SK-MEL-5 (cell line): ENCODE measurements at regions not wholly inside any gene's neighbourhood (a gene's known extent, or its start where the extent isn't known, plus 50 kb on each side); places are given as distances from the start of the nearest gene placed in this dataset.
"Not testable (repeated sequence)": the region's sequence is repeated elsewhere in the genome, so short reads cannot be mapped to it uniquely, and the experiment has no call there.

Experiments used
- DNase-seq: peaks from one replicate; pipeline ENCODE4 v3.0.0-alpha.2; 2016; ENCODE audit warnings: low read depth, low spot score
- in situ Hi-C: cut with HindIII; loops from 2 replicates; pipeline ENCODE4 v1.10.0; 2016; ENCODE audit warnings: low sequenced_read_pairs, high pct_unique_total_duplicates, low pct_unique_long_range_greater_than_20kb

- in situ Hi-C loops, result no loop called here
- no peak for DNase-seq
Observed at GRCh38 chr1:184866586-184866985, 107.7 kb downstream of the NIBAN1 start.

DNA sequence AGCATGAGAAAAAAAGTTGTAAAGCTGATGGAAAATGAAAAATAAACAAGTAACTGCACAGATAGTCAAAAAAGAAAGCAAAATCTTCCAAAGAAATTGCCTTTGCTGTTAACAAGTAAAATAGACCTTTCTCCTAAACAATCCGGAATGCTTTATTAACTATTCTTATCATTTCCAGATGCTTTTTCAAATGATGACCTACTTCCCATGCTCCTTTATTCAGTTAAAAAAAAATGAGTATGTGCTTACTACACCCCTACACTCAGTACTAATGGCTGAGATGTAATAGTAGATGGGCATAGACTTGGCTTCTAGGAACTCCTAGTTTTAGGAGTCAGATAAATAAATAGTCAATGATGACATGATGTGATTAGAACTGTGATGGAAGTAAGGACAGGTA is 108.5 kb downstream of the NIBAN1 start:
- in situ Hi-C loops, result no loop called here
- no peak for DNase-seq

DNA sequence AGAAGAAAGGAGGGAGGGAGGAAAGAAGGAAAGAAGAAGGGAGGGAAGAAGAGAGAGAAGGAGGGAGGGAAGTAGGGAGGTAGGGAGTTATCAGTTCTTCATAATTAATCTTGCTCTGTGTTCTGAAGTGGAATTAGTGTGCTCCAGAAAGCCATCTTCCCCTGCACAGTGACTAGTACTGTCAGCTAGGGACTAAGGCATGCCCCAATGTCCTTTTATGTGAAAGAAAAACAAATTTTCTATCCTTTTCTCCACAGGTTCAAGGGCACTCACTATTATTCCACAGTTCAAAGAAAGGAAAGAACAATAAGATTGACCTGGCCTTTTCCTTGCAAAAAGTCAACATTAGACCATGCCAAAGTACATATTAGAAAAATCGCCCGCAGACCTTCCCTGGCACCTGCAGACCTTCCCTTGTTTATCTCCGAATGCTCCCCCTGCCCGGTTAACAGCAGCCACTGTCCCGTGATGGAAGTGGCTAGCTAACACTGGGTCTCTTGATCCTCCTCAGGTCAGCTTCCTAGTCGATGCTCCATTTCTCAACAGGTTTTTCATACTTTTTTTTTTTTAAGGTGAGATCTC is 107.2 kb upstream of the EDEM3 start:
- in situ Hi-C loops, result no loop called here
- DNase-seq, result no peak

DNA sequence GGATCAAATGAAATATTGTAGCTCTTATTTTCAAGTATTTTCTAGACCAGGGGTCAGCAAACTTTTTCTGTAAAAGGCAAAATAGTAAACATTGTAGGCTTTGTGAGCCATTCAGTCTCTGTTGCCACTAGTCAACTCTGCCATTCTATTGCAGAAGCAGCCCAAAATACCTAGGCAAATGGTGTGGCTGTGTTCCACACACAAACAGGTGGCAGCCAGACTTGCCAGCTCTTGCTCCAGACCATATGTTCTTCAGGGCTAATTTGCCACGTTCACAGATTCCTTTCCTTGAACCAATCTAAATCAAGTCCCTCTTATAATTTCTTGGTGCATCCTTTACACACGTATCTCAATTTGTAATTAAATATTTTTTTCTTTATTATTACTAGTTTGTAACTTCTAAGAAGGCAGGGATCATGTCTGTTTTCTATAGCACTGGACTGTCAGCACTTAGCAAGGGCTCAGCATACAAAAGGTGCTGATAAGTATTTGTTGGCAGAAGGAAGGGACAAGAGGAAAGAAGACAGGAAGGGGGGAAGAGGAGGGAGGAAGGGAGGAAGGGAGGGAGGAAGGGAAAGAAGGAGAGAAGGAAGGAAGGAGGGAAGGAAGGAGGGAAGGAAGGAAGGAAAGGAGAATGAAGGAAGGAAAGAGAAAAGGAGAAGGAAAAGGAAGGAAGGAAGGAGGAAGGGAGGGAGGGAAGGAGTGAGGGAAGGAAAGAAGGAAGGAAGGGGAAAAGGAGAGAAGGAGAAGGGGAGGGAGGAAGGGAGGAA is 106.5 kb upstream of the EDEM3 start:
- in situ Hi-C loops, result no loop called here

GRCh38 chr1:184860535-184860934 is 105.9 kb upstream of the EDEM3 start:
- DNase-seq, result no peak
- in situ Hi-C loops, result no loop called here

More for the DNA sequence above, 106.5 kb upstream of the EDEM3 start:
- DNase-seq, result no peak

GRCh38 chr1:184859381-184860105 is 104.9 kb upstream of the EDEM3 start:
- no peak for DNase-seq
- in situ Hi-C loops, result no loop called here

DNA sequence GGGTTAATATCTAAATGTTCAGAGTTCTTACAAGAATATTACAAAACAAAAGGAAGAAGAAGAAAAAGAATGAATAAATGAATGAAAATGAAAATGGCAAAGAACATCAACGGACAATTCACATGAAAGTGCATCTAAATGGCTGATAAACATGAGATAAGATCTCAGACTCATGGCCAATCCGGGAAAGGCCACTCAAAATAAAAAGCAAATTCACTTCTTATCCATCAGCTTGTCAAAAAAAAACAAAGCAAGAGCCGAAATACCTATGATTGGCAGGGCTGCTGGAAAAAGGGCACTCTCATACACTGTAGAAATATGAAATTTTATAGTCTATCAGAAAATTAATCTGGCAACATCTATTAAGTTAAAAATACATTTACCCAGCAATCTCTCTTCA is 103.6 kb upstream of the EDEM3 start:
- DNase-seq, result no peak
- in situ Hi-C loops, result no loop called here

DNA sequence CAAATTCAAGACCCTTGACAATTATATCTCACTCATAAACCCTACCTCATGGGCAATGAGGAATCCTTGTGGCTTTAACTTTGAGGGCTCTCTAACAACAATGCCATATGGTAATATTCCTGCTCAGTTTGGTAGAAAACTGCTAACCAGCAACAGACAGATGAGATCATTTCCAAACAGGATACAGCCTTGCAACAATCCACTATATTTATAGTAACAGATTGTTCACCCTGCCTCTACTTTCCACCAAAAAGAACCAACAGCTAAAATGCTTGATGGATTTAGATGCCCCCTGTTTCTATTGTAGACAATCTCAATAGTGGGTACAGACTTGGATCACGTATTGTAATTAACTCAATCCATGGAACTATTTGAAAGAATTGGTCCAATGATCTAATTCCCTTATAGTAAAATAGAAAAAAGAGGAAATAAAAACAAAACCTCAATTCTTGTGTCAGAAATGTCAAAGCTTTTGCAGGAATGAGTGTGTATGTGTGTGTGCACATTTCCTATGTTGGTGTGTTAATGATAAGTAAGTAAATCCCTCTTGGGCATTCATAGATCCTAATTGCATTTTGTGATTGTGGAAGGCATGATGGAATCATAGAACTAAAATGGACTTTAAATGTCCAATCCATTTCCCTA is 100.0 kb upstream of the EDEM3 start:
- DNase-seq, result no peak
- in situ Hi-C loops, result no loop called here

GRCh38 chr1:184854036-184854435 is 99.4 kb upstream of the EDEM3 start:
- no peak for DNase-seq
- in situ Hi-C loops, result no loop called here

GRCh38 chr1:184851822-184852746 is 97.4 kb upstream of the EDEM3 start:
- DNase-seq, result no peak
- in situ Hi-C loops, result no loop called here

- no peak for DNase-seq
- in situ Hi-C loops, result no loop called here
Observed at GRCh38 chr1:184843732-184844495, 89.3 kb upstream of the EDEM3 start.

DNA sequence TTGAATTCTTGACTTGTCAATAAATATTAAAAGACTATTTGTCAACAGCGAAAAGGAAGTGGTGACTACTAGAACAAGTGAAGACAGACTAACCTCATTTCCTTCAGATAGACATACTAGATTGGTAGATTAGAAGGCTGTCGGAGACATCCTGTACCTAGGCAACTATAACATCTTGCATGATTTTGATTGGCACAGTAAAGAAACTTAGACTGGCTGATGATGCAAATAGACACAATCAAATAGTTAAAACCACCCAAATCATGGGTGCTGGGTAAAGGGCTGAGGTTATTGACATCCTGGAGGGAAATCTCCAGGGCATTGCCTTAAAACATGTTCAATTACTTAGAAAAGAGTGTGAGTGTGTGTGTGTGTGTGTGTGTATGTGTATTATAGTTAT is 85.9 kb upstream of the EDEM3 start:
- in situ Hi-C loops, result no loop called here
- no peak for DNase-seq

DNA sequence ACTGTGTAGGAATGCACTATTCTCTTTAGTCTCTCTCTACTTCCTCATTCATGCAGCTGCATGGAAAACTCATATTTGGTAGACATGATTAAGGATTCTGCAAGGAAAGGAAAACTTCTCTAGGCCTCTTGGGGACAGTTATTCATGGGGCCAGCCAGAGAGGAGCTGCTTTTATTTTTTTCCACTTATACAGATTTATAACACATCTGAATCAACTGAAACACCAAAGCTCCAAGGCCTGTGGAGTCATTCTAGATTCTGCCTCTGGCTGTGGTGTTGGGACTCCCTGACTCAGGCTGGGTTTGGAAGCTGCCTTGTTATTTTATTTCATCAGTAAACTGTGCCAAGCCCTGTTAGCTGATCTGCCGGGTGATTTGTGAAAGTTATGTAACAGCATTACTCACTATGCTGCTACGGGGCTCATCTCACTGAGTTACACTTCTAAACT is 83.9 kb upstream of the EDEM3 start:
- DNase-seq, result no peak
- in situ Hi-C loops, result no loop called here

DNA sequence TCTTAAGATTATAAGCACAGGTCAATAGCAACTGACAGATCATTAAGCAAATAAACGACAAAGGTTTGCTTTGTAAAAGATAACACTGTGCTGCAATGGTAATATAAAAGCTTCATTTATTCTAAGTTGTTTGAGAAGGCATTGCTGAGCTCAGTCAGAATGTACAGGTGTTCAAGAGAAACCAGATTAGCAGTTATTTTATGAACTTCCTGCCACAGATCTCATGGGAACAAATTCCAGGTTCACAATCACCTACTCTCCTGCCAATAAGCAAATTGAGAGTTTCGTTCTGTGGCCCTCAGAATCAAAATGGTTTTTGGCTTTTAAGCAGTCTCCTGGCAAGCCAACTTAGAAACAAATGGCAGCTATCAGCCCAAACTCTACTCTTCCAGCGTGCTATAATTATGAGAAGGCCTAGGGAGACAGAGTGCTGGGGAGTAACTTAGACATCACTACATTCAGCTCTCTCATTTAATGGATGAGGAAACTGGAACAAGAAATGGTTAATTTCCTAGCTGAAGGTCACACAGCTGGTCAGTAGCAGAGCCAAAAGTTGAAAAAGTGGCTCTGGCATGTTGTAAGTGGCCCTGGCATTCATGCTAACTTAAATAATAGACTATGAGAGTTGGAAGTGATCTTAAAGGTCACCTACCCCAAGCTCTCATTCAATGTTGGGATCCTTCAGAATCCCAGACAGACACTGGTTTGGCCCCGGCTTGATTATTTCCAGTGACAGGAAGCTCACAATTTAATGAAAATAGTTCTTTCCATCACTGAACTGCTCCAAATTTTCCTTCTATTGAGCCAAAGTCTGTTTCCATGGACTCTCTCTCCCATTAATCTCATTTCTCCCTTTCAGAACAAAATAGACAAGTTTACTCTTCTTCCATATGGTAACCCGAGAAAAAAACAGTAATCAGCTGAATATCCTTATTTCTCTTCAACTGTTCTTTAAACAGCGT is 82.6 kb upstream of the EDEM3 start:
- DNase-seq, result no peak
- in situ Hi-C loops, result no loop called here

DNA sequence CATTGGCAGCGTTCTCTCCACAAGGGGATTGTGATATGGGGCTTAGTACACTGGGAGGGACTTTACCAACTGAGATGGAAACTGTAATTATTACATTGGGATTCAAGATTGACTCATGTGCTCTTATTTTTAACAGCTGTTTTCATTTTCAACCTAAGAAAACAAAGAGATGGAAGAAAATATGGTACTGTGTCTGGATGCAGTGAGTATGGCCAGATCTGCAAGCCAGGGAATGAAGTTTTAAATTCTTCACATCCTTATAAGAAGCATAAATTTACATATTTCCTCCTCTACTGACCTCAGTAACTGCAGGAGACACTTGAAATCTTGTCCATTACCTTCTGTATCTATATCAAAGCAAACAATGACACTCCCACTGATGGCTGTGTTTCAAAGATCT is 81.5 kb upstream of the EDEM3 start:
- in situ Hi-C loops, result no loop called here
- no peak for DNase-seq

- in situ Hi-C loops, result not testable (repeated sequence)
Observed at GRCh38 chr1:184833994-184834393, 79.3 kb upstream of the EDEM3 start.

More at GRCh38 chr1:184833994-184834393, 79.3 kb upstream of the EDEM3 start:
- not testable (repeated sequence) for DNase-seq
